Ovary (tissue), 7 donors: ENCODE measurements at regions not wholly inside any gene's neighbourhood (a gene's known extent, or its start where the extent isn't known, plus 50 kb on each side); places are given as distances from the start of the nearest gene placed in this dataset.

Experiments used
- DNase-seq, 5 donors: peaks; one replicate each; pipeline ENCODE4 v3.0.0-alpha.2; 2019 to 2020
- H3K27ac ChIP-seq, 2 donors: fragments of 200-600 bp; one replicate each; pipeline versions ENCODE4 v1.5.1 to v1.8.0; 2019 to 2022
- H3K27me3 ChIP-seq: fragments of 200-600 bp; one replicate; pipeline ENCODE4 v1.8.0; 2022
- H3K36me3 ChIP-seq: fragments of 200-600 bp; sonication (generic); one replicate; pipeline ENCODE4 v1.5.1; 2019
- H3K4me1 ChIP-seq: one replicate; pipeline ENCODE4 v1.8.1; 2013; ENCODE audit warnings: mild to moderate bottlenecking, moderate library complexity; ENCODE audit not compliant: insufficient read depth
- H3K4me3 ChIP-seq: fragments of 200-600 bp; sonication (generic); one replicate; pipeline ENCODE4 v1.5.1; 2017
- H3K9me3 ChIP-seq, 2 donors: fragments of 200-600 bp in 1 of 2; sonication (generic) in 1 of 2; one replicate each; pipeline versions ENCODE4 v1.5.1 to v1.8.1; 2013 to 2019; ENCODE audit warnings: mild to moderate bottlenecking in 1 of 2, moderate library complexity in 1 of 2
- EP300 ChIP-seq: sonication (generic); formaldehyde crosslinking; IDR thresholded peaks from one replicate; pipeline ENCODE4 v1.6.1; 2017; ENCODE audit warnings: antibody characterized with exemption
- POLR2A ChIP-seq: fragments of 450-650 bp; IDR thresholded peaks from one replicate; pipeline ENCODE4 v1.6.1; 2017; ENCODE audit warnings: antibody characterized with exemption, mild to moderate bottlenecking, moderate library complexity
- WGBS, 3 donors: extraction: QIAGEN DNeasy Blood & Tissue Kit in 1 of 3; methylation state at CpG; one replicate each; pipeline versions ENCODE4 v1.1.5 to v1.1.7; 2013 to 2017; 5-methylcytosine and 5-hydroxymethylcytosine counted together
- intact Hi-C, 4 donors: fragments of 100-400 bp; cut with DNase I; formaldehyde crosslinking; loops; one replicate each; pipeline versions ENCODE4 v1.11.0 to v1.15.1; 2022 to 2023
- TF ChIP-seq, protein P1 (sequence below), 3 donors: fragments of 450-650 bp in 2 of 3; fragments of 200-600 bp in 1 of 3; IDR thresholded peaks; one replicate each; pipeline versions ENCODE4 v1.5.1 to v1.8.0; 2016 to 2022; ENCODE audit warnings: antibody characterized with exemption in 3 of 3, mild to moderate bottlenecking in 1 of 3
- donor health status: DM: no; HTN: no; CAD: no; lungs with moderate emphysema.
- donor health status: DM: no; HTN: no; CAD: no.
- donor health status: Bipolar disorder and iron deficiency.
- donor health status: DM: no; HTN: no; CAD: no.
- donor health status: DM: yes; HTN: yes; CAD: no.

DNA sequence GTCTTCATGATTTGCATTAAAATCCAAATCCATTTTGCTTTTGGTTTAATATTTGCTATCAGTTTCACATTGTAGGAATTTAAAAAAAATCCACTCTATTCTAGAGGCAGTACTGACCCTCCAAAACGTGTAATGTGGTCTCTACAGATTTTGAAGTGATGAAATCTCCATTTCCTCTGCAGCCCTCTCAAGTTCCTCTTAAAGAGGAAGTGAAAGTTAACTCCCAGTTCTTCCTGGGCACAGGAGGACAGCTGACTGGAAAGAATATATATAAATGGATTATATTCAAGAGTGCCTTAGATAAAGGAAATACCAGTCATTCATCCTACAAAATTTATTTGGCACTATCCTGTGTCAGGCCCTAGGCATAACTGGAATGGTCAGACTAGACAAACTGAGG is 83.5 kb upstream of the PLCL2 start:
- no peak for DNase-seq
- Histone ChIP-seq H3K27ac (no peak overlapping the region), H3K4me1 (no peaks in the 10 kb centered on the region), H3K27me3 (no peaks in the 10 kb centered on the region), H3K36me3 (no peaks in the 10 kb centered on the region), H3K9me3 (no peaks in the 10 kb centered on the region), H3K4me3 (no peak overlapping the region)
- 5 to 12% (median 12%) methylated on average over 1 of the region's 1 CpG for WGBS, 3 donors
- TF ChIP-seq POLR2A (no peak), EP300 (no peak)
- TF ChIP-seq, protein P1, sequence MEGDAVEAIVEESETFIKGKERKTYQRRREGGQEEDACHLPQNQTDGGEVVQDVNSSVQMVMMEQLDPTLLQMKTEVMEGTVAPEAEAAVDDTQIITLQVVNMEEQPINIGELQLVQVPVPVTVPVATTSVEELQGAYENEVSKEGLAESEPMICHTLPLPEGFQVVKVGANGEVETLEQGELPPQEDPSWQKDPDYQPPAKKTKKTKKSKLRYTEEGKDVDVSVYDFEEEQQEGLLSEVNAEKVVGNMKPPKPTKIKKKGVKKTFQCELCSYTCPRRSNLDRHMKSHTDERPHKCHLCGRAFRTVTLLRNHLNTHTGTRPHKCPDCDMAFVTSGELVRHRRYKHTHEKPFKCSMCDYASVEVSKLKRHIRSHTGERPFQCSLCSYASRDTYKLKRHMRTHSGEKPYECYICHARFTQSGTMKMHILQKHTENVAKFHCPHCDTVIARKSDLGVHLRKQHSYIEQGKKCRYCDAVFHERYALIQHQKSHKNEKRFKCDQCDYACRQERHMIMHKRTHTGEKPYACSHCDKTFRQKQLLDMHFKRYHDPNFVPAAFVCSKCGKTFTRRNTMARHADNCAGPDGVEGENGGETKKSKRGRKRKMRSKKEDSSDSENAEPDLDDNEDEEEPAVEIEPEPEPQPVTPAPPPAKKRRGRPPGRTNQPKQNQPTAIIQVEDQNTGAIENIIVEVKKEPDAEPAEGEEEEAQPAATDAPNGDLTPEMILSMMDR (IDR thresholded peaks at IDR 0.05) = no peak
- intact Hi-C loops = no loop called here

DNA sequence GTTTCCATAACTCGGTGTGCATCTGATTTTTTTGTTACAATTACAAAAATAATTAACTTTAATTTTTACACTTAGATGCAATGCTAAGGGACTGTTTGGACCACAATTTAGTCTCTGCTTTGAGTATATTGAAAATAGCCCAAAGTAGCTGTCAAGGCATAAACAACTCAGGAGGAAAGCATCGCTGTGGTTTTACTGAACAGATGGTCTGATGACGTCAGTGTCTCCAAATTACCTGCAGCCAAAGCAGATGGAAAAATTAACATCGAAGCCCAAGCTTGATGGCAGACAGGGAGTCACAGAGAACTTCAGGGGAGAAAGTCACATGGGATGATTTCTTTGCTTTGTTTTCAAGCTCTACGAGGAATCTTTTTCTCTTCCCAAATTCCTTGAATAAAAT is 83.1 kb upstream of the PLCL2 start:
- Histone ChIP-seq H3K36me3 (no peaks in the 10 kb centered on the region), H3K4me1 (no peaks in the 10 kb centered on the region), H3K27ac (no peak overlapping the region), H3K4me3 (no peak overlapping the region), H3K9me3 (no peaks in the 10 kb centered on the region), H3K27me3 (no peaks in the 10 kb centered on the region)
- 26 to 35% (median 35%) methylated on average over 5 of the region's 5 CpGs for WGBS, 3 donors
- DNase-seq = no peak
- intact Hi-C loops = no loop called here
- TF ChIP-seq, protein P1 (IDR thresholded peaks at IDR 0.05) = no peak
- no peak for TF ChIP-seq EP300
- TF ChIP-seq POLR2A = no peak

DNA sequence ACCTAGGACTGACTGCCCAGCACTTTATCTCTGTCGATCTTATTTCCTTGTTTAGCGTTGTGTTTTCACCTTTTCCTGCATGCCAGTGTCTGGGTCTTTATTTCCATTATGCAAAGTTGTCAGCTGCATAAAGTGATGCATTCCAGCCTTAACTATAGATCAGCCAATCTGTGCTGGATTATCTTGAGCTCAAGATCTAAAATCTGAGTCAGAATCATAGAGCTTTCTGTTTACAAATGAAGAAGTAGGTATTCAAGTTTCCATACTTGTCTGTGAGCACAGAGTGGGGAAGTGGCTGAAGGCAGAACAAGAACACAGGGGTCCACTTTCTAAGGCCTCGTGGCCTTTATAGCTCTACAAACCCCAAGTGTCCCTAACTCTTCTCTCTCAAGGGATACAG is 82.4 kb upstream of the PLCL2 start:
- no peaks in the 10 kb centered on the region for H3K27me3 ChIP-seq
- H3K4me1 ChIP-seq = no peaks in the 10 kb centered on the region
- H3K9me3 ChIP-seq = no peaks in the 10 kb centered on the region
- no peak overlapping the region for H3K27ac ChIP-seq
- 78 to 86% (median 85%) methylated on average over 3 of the region's 3 CpGs for WGBS, 3 donors
- TF ChIP-seq, protein P1 (IDR thresholded peaks at IDR 0.05) = no peak
- TF ChIP-seq EP300 (no peak), POLR2A (no peak)
- H3K36me3 ChIP-seq = no peaks in the 10 kb centered on the region
- intact Hi-C loops = no loop called here
- H3K4me3 ChIP-seq = no peak overlapping the region
- no peak for DNase-seq

DNA sequence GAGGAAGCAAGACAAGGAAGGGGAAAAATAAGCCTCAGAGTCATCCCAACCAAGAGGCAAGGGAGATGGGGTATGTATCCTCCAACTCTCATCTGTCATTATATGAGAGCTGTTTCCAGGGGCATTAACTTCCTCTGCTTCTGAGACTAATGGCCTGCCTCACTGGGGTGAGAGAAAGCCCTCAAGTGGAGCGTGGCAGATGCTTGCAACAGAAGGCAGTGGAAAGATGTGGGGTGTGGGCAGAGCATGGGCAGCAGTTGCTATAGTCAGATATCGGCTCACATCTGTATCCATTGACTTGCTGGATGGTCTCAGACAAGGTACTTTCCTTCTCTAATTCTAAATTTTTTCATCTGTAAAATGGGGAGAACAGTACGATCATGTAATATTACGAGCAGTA is 81.7 kb upstream of the PLCL2 start:
- Histone ChIP-seq H3K9me3 (no peaks in the 10 kb centered on the region), H3K36me3 (no peaks in the 10 kb centered on the region), H3K27ac (no peak overlapping the region), H3K27me3 (no peaks in the 10 kb centered on the region), H3K4me1 (no peaks in the 10 kb centered on the region), H3K4me3 (no peak overlapping the region)
- intact Hi-C loops = no loop called here
- TF ChIP-seq, protein P1 (IDR thresholded peaks at IDR 0.05) = no peak
- TF ChIP-seq EP300 = no peak
- TF ChIP-seq POLR2A = no peak
- no peak for DNase-seq
- WGBS, 3 donors = 98% methylated on average over 4 of the region's 4 CpGs

DNA sequence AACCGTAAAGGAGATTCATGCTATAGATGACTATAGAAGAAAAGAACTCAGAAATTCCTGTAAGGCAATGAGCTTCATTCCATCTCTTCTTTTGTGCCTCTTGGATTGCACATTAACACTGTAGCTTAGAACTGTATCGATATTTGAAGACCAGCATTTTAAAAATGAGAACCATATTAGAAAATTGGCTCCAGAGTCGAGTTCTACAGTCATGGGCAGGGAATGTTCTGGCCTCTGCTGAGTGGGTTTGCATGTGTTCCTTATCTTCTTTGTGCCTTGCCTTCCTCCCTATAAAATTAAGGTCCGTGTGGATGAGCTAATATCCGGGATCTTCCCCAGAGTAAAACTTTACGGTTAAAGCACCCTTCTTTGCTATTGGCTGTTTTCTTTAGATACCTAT is 77.4 kb upstream of the PLCL2 start:
- TF ChIP-seq EP300 (no peak), POLR2A (no peak)
- TF ChIP-seq, protein P1 (IDR thresholded peaks at IDR 0.05) = no peak
- Histone ChIP-seq H3K4me3 (no peak overlapping the region), H3K27ac (no peak overlapping the region), H3K9me3 (no peaks in the 10 kb centered on the region), H3K4me1 (no peaks in the 10 kb centered on the region), H3K27me3 (no peaks in the 10 kb centered on the region), H3K36me3 (no peaks in the 10 kb centered on the region)
- intact Hi-C loops = no loop called here
- WGBS, 3 donors = 39 to 56% (median 44%) methylated on average over 6 of the region's 6 CpGs
- no peak for DNase-seq
